ENCODE measurements at regions not wholly inside any gene's neighbourhood (a gene's known extent, or its start where the extent isn't known, plus 50 kb on each side); places are given as distances from the start of the nearest gene placed in this dataset.

DNA sequence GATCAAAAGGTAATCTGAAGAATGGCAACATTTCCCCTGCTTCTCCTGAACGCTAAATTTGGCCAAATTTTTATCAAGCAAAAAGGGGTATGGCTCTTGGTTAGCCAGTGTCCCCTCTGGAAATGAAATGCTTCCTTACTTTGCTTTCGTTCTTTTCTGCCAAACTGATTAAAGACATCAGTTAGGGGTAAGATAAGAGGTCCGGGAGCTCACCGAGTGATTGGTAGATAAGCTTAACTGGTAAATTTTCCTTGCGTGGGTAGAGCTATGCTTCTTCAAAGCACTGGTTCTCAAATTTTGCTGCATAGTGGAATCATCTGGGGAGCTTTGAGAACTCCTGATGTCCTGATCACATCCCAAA, 62.7 kb upstream of the MAPRE2 start:
- Histone ChIP-seq H3K23ac (ENCODE audit: insufficient read length, low read depth, low read length) (no peak overlapping the region), H2BK15ac (ENCODE audit: low read depth, low read length) (no peak overlapping the region), H2BK5ac (ENCODE audit: insufficient read length, low read length) (no peak overlapping the region), H3K9me3 (ENCODE audit: control insufficient read depth, low read depth, low read length) (no peaks in the 10 kb centered on the region), H2AFZ (ENCODE audit: low read length) (no peak overlapping the region), H3K4me2 (ENCODE audit: insufficient read depth, insufficient read length, low read length) (peak overlapping the region; percentile 62), H3T11ph (ENCODE audit: low read length) (no peak overlapping the region), H3K79me2 (ENCODE audit: insufficient read depth, low read length) (no peaks in the 10 kb centered on the region), H2BK120ac (ENCODE audit: low read depth, low read length, poor library complexity, severe bottlenecking) (no peak overlapping the region), H3K4me1 (ENCODE audit: insufficient read depth, low read length) (no peaks in the 10 kb centered on the region; the same call in 1 of the 2 replicates), H2BK20ac (ENCODE audit: low read depth, low read length, poor library complexity, severe bottlenecking) (no peak overlapping the region), H3K79me1 (ENCODE audit: insufficient read depth, low read depth, low read length, poor library complexity, severe bottlenecking) (no peaks in the 10 kb centered on the region), H4K91ac (ENCODE audit: insufficient read length, low read depth, low read length) (no peak overlapping the region), H4K8ac (replicated peaks; ENCODE audit: insufficient read length, low read depth, low read length) (no peak overlapping the region), H3K4ac (ENCODE audit: low read depth, low read length) (no peak overlapping the region), H3K27me3 (ENCODE audit: insufficient read depth, low read length) (peaks cover 25% of the 10 kb centered on the region; the same call in 1 of the 2 replicates), H4K5ac (ENCODE audit: insufficient read length, low read depth, low read length) (no peak overlapping the region), H3K27ac (ENCODE audit: insufficient read length, low read depth, low read length) (no peak overlapping the region), H3K56ac (ENCODE audit: insufficient read length, low read depth, low read length) (no peak overlapping the region), H3K9ac (ENCODE audit: extremely low read depth, insufficient read length, low read length) (peak overlapping the region; percentile 1), H3K23me2 (ENCODE audit: insufficient read length, low read depth, low read length, poor library complexity, severe bottlenecking) (peaks cover 21% of the 10 kb centered on the region), H3K18ac (ENCODE audit: insufficient read length, low read depth, low read length) (no peak overlapping the region), H3K14ac (ENCODE audit: insufficient read depth, low read length) (no peak overlapping the region), H2BK12ac (ENCODE audit: insufficient read length, low read depth, low read length) (no peak overlapping the region), H2AK5ac (ENCODE audit: insufficient read length, low read length) (no peak overlapping the region), H4K20me1 (ENCODE audit: control insufficient read depth, insufficient read depth, insufficient read length) (no peaks in the 10 kb centered on the region)
- WGBS (ENCODE audit: extremely low coverage, insufficient read length, low lambda C conversion rate), result no CpG with 5 or more reads among the region's 5 CpGs
- Mint-ChIP-seq H3K27ac (no peak overlapping the region), H3K9me3 (no peaks in the 10 kb centered on the region), H3K4me1 (peaks cover 25% of the 10 kb centered on the region in 2 experiments), H3K4me3 (peak overlapping the region; percentile 78 to 85), H3K36me3 (ENCODE audit: insufficient read depth in 1 of 3, low read depth in 3 of 3) (no peaks in the 10 kb centered on the region), H3K27me3 (ENCODE audit: low read depth) (peaks cover 80% of the 10 kb centered on the region)
- no peak for TF ChIP-seq CTCF (conservative IDR thresholded peaks at IDR 0.05)
- DNase-seq, result no peak
